SK-N-SH (cell line): ENCODE measurements at regions not wholly inside any gene's neighbourhood (a gene's known extent, or its start where the extent isn't known, plus 50 kb on each side); places are given as distances from the start of the nearest gene placed in this dataset.

Source experiments
- FOSL2 ChIP-seq: IDR thresholded peaks from 2 replicates; pipeline ENCODE4 v1.4.0; 2012; ENCODE audit warnings: low read depth, mild to moderate bottlenecking, moderate library complexity, borderline replicate concordance
- MXI1 ChIP-seq: IDR thresholded peaks from 2 replicates; pipeline ENCODE4 v1.6.1; 2012; ENCODE audit warnings: mild to moderate bottlenecking, low read depth, low read length, improper control_type of control experiment
- POLR2AphosphoS5 ChIP-seq: IDR thresholded peaks from 2 replicates; pipeline ENCODE4 v1.6.1; 2012; ENCODE audit warnings: low read depth, low read length
- RFX5 ChIP-seq: IDR thresholded peaks from 2 replicates; pipeline ENCODE4 v1.6.1; 2012; ENCODE audit warnings: mild to moderate bottlenecking, improper control_type of control experiment, low read length
- SMC3 ChIP-seq: IDR thresholded peaks from 2 replicates; pipeline ENCODE4 v1.6.1; 2012; ENCODE audit warnings: low read depth, low read length, improper control_type of control experiment
- TEAD4 ChIP-seq: IDR thresholded peaks from 2 replicates; pipeline ENCODE4 v1.4.0; 2012; ENCODE audit warnings: mild to moderate bottlenecking, borderline replicate concordance; ENCODE audit not compliant: insufficient read depth
- TF ChIP-seq, protein P1 (sequence below): fragments of 200-600 bp; sonication (generic); IDR thresholded peaks from 2 replicates; pipeline ENCODE4 v1.6.1; 2017; ENCODE audit warnings: antibody characterized with exemption, mild to moderate bottlenecking, moderate library complexity
- TF ChIP-seq, protein P2 (sequence below): IDR thresholded peaks from 2 replicates; pipeline ENCODE4 v1.4.0; 2012; ENCODE audit warnings: low read depth
- TF ChIP-seq, protein P3 (sequence below): IDR thresholded peaks from 2 replicates; pipeline ENCODE4 v1.4.0; 2012; ENCODE audit warnings: low read depth, borderline replicate concordance

DNA sequence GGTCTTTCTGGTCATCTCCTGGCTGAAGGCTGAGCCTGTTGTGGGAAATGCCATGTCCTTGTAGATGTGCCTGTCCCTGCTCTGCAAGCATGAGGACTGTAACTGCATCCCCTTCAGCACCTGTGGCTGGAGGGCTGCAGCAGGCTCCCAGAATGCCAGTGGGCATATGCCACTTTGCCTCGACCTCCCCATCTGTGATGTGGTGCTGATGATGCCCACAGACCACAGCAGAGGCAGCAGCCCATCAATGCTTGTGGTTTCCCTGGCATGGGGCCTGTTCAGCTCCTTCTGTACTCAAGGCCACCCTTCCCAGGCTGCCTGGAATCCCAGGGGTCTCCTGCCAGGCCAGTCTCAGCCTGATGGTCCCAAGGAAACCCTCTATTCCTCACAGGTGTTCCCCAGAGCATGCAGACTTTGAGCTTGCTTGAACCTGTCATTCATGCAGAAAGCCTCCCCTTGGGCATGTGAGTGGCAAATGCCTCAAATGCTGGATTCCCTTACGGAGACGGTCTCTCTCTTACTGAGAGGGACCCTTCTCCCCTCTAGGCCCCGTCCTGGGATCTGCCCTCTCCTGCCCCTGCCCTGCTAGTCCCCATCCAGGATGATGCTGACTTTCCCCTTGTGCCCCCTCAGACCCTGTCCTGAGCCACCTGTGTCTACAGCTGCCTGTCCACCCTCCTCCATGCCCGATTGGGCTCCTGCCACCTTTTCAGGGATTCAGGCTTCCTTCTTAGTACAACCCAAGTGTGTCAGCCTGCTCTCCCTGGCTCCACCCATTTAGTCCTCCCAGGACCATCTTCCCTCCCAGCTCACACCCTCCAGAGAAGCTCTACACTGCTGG, 50.9 kb upstream of the ANTXRL start:
- TF ChIP-seq, protein P1, sequence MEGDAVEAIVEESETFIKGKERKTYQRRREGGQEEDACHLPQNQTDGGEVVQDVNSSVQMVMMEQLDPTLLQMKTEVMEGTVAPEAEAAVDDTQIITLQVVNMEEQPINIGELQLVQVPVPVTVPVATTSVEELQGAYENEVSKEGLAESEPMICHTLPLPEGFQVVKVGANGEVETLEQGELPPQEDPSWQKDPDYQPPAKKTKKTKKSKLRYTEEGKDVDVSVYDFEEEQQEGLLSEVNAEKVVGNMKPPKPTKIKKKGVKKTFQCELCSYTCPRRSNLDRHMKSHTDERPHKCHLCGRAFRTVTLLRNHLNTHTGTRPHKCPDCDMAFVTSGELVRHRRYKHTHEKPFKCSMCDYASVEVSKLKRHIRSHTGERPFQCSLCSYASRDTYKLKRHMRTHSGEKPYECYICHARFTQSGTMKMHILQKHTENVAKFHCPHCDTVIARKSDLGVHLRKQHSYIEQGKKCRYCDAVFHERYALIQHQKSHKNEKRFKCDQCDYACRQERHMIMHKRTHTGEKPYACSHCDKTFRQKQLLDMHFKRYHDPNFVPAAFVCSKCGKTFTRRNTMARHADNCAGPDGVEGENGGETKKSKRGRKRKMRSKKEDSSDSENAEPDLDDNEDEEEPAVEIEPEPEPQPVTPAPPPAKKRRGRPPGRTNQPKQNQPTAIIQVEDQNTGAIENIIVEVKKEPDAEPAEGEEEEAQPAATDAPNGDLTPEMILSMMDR: no peak
- TF ChIP-seq, protein P2, sequence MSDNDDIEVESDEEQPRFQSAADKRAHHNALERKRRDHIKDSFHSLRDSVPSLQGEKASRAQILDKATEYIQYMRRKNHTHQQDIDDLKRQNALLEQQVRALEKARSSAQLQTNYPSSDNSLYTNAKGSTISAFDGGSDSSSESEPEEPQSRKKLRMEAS: no peak
- TF ChIP-seq POLR2AphosphoS5 (no peak), FOSL2 (no peak), TEAD4 (no peak), MXI1 (no peak), RFX5 (no peak), SMC3 (no peak)
- TF ChIP-seq, protein P3, sequence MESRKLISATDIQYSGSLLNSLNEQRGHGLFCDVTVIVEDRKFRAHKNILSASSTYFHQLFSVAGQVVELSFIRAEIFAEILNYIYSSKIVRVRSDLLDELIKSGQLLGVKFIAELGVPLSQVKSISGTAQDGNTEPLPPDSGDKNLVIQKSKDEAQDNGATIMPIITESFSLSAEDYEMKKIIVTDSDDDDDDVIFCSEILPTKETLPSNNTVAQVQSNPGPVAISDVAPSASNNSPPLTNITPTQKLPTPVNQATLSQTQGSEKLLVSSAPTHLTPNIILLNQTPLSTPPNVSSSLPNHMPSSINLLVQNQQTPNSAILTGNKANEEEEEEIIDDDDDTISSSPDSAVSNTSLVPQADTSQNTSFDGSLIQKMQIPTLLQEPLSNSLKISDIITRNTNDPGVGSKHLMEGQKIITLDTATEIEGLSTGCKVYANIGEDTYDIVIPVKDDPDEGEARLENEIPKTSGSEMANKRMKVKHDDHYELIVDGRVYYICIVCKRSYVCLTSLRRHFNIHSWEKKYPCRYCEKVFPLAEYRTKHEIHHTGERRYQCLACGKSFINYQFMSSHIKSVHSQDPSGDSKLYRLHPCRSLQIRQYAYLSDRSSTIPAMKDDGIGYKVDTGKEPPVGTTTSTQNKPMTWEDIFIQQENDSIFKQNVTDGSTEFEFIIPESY: no peak
